22Rv1 (cell line): ENCODE measurements at regions not wholly inside any gene's neighbourhood (a gene's known extent, or its start where the extent isn't known, plus 50 kb on each side); places are given as distances from the start of the nearest gene placed in this dataset.

Source experiments
- ZFX ChIP-seq: fragments of 450-650 bp; IDR thresholded peaks from 2 replicates; pipeline ENCODE4 v1.6.1; 2017; ENCODE audit warnings: antibody characterized with exemption, borderline replicate concordance
- TF ChIP-seq, protein P1 (sequence below): fragments of 450-650 bp; IDR thresholded peaks from 2 replicates; pipeline ENCODE4 v1.5.1; 2017; ENCODE audit warnings: mild to moderate bottlenecking

DNA sequence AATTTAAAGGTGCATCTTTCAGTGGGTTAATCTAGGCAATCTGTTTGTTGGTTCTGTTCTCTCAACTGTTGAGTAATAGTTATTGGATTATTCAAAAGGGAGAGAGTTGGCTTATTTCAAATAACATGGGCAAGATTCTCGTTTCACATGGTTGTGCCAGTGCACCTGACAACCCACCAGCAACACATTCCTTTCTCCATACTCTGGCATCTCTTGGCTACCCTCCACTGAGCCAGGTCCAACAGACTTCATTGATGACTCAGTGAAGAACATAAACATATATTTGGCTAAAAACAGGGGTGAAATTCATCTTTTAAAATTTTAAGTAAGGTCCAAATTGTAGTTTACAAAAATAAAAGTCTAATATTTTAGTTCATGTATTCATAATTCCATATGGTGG, 967.2 kb downstream of the RPA4 start:
- TF ChIP-seq, protein P1, sequence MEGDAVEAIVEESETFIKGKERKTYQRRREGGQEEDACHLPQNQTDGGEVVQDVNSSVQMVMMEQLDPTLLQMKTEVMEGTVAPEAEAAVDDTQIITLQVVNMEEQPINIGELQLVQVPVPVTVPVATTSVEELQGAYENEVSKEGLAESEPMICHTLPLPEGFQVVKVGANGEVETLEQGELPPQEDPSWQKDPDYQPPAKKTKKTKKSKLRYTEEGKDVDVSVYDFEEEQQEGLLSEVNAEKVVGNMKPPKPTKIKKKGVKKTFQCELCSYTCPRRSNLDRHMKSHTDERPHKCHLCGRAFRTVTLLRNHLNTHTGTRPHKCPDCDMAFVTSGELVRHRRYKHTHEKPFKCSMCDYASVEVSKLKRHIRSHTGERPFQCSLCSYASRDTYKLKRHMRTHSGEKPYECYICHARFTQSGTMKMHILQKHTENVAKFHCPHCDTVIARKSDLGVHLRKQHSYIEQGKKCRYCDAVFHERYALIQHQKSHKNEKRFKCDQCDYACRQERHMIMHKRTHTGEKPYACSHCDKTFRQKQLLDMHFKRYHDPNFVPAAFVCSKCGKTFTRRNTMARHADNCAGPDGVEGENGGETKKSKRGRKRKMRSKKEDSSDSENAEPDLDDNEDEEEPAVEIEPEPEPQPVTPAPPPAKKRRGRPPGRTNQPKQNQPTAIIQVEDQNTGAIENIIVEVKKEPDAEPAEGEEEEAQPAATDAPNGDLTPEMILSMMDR = no peak
- no peak for TF ChIP-seq ZFX
